NCI-H510A (cell line): ENCODE measurements at regions not wholly inside any gene's neighbourhood (a gene's known extent, or its start where the extent isn't known, plus 50 kb on each side); places are given as distances from the start of the nearest gene placed in this dataset.
A peak's percentile ranks its signal among the peaks of the same experiment; 100 is the strongest.

Source experiments
- DNase-seq: peaks from one replicate; lab custom pipeline; 2025; lab: John Stamatoyannopoulos, UW

- no peak for DNase-seq
Measured at GRCh38 chr15:92565351-92566125, 90.0 kb downstream of the FAM174B start.

GRCh38 chr15:92561754-92562153, 93.8 kb downstream of the FAM174B start:
- DNase-seq: no peak

DNA sequence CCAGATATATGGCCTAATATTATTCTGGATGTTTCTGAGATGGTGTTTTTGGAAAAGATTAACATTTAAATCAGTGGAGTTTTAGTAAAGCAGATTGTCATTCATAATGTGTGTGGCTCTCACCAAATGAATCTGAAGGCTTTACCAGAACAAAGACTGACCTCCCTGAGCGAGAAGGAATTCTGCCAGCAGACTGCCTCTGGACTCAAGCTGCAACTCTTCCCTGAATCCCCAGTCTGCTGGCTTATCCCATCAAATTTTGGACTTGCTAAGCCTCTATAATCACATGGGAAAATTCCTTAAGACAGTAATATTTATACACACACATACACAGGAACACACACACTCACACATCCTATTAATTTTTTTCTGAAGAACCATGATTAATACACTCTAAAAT, 102.3 kb downstream of the FAM174B start:
- DNase-seq: no peak

DNA sequence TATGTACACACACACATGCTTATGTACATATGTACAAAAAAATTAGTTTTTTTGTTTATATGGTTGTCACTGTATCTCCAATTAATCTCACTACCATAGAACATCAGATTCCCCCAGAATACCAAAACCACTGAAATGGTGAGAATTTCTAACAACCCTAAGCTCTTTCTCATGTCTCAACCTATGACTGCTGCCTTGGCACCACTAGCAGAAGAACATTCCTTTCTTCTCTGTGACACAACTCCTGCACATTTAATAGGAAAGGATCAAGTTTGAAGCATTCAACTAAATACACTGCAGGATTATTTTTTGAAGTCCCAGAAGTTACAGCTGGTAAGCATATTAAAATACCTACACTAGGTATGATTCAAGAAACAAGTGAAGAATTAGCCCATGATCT, 109.6 kb downstream of the FAM174B start:
- no peak for DNase-seq

DNA sequence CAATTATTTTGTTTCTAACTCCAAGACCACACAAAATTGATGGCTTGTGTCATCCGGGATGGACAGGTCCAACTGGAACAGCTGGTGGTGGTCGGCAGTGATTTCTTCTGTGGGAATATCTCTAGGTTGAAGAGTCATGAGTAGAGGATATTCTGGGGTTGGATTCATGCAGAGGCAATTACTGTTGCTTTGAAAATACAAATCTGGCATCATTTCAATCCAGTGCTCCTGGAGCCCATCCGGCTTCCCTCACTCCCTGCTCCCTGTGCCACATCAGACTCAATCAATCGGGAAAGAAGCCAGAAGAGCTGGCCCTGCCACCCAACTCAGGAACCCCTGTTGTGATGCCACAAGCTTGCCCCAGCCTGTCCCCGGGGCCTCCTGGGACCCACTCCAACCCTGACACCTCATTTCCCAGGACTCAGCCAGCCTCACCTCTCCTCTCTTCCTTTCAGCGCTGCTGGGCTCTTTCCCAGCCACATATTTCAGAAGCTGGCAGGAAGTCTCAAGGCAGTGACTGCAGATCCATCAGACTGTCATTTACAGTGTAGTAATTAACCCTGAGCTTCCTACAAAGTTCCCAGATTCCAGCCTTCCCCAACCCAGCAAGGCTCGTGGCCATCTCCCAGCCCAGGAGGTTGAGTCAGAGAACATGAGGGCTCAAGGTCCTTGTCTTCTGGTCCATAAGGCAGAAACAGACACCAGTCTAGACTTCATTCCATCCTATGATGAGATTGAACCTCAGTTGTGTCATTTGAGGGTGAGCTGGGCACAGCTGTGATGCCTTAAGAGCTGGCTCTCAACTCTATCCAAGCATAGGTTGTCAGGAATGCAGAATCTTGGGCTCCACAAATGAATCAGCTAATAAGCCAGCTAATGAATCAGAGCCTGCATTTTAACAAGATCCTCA, 114.0 kb downstream of the FAM174B start:
- DNase-seq: no peak

DNA sequence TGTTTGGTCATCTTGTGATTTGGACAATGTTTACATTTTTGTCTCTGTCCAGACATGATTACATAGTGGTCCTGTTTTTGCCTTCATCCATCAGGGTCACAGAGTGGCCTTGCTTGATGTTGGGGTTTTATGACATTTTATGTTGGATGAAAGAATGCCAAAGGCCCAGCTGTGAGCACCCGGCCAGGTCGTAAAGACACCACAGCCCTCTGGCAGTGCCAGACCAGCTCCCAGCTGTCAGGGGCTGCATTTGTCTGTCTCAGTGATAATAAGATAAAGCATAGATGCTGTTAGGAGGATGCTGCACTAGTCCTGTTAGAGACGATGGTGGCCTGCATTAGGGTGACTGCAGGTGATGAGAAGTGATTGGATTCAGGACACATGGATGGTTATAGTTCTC, 117.5 kb downstream of the FAM174B start:
- no peak for DNase-seq

GRCh38 chr15:92533298-92533697, 122.3 kb downstream of the FAM174B start:
- DNase-seq: no peak

- DNase-seq: no peak
Measured at GRCh38 chr15:92531406-92531805, 124.2 kb downstream of the FAM174B start.

DNA sequence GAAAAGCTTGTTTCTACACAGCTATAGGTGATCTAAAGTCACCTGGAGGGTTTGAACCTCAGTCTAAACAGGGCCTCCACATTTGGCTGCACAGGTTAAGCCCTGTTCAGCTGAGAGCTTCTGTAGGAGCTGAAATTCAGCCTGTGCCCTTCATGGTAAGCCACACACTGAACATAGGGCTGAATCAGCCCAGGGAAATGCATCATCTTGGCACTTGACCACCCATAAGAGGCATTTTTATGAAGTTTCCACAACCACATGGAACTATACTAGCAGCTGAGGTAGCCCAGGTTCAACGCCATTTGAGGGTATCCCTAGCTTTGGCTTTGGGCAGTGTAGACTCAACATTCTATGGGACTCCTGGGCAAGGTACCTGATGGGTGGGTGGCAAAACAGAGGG, 126.8 kb downstream of the FAM174B start:
- DNase-seq: no peak

DNA sequence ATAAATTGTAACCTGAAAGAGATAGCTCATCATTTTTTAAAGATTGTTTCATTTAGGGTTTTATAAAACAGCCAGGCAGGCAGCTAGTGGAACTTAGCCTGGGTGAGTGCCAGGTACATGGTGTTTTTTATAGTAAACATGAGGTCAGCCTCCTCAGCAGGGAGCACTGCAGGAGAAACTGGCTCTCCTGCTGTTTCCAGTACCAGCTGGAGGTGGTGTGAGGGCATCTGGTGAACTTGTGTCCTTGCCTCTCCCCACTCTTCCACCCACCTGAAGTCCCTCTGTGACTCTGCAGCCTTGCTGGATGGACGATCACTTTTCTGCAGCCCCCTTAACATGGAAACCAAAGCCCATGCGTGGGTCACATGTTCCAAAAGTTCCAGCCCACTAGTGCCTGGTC, 128.4 kb downstream of the FAM174B start:
- DNase-seq: no peak

GRCh38 chr15:92525758-92526245, 129.8 kb downstream of the FAM174B start:
- no peak for DNase-seq

DNA sequence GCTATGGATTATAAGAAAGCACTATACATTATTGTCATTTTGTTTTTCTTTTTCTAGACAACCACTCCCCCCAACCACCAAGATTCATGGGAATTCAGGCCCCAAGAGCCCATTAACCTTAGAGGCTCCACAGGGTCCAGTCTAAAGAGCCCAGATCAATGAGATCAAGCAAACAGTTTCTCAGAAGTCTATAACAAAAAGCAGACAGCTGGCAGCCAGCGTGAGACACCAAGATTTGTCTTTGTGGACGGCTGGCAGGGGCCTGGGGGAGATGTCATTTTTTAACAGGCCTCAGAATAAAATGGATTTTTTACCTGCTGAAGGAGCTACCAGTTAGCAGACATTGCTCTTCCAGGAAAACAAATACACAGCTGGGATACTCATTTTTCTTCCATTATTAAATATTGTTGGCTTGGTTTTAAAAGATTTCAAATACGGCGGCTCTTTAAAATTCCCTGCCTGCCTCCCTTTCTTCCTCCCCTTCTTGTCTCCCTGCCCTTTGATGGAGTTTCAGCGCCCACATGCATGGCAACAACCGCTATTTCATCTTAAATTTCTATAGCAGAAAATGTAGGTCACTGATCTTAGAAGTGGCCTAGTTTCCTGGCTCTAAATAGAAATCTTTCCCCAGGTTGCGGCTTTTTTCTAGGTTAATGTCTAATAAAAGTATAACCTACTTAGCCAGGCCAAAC, 130.6 kb downstream of the FAM174B start:
- DNase-seq: no peak

DNA sequence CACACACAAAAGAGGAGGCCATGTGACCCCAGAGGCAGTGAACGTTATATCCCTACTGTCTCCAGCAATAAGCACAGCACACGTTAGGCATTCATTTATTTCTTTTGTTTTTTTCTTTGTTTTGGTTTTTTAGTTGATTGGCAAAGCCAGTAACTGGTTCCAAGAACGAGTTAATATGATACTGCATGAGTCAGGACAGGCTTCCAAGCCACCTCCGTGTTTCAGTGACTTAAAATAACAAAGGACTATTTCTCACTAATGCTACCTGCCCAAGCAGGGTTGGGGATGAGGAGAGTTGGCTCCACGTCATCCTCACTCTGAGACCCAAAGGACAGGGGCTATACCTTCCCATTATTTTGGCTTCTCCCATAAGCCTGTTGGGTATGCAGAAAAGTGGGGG, 130.5 kb downstream of the ST8SIA2 start:
- no peak for DNase-seq

- DNase-seq: no peak
Measured at GRCh38 chr15:92523176-92523575, 129.5 kb downstream of the ST8SIA2 start.

DNA sequence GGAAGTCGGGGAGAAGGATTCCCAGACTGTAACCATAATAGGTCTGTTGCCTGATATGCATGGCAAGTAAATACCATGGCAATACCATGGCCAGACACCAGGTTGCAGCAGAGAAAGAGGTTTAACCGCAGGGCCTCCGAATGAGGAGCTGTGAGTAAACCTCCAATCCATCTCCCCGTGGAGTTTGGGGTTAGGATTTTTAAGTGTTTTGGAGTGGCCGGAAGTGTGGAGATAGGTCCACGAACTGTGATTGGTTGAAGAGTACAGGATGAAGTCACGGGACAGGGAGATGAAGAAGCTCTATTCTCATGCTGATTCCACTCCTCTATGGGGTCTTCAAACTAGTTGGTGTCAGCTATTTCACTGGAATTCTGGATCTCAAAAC, 127.9 kb downstream of the ST8SIA2 start:
- peak; percentile 67 for DNase-seq

- no peak for DNase-seq
Measured at GRCh38 chr15:92520914-92521623, 127.4 kb downstream of the ST8SIA2 start.

DNA sequence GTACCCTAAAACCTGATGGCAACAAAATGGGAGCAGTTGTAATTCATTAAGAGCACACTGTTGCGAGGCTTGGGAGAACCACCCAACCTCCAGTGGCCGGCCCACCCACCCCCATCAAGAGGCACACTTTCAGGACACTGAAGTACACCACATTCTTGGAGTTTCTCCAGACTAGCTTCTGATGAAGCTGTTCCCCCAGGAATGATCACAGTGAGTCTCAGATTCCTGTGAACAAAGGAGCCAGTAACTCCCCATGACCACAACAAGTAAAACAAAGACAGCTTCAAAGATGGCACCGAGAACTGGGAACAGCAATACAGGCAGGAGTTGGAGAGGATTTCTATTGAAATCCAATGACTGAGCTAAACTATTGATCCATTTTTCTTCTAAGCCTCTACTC, 126.0 kb downstream of the ST8SIA2 start:
- no peak for DNase-seq
